Peyer's patch (tissue), 4 donors: ENCODE measurements at regions not wholly inside any gene's neighbourhood (a gene's known extent, or its start where the extent isn't known, plus 50 kb on each side); places are given as distances from the start of the nearest gene placed in this dataset.
A peak's percentile ranks its signal among the peaks of the same experiment; 100 is the strongest.

Experiments used
- DNase-seq, 3 donors: peaks; one replicate each; pipeline ENCODE4 v3.0.0-alpha.2; 2017 to 2019
- H3K27ac ChIP-seq, 4 donors: fragments of 200-600 bp; sonication (generic); one replicate each; pipeline ENCODE4 v1.5.1; 2016 to 2019
- H3K27me3 ChIP-seq, 2 donors: fragments of 200-600 bp; sonication (generic); one replicate each; pipeline ENCODE4 v1.5.1; 2019
- H3K36me3 ChIP-seq, 3 donors: fragments of 200-600 bp; sonication (generic); one replicate each; pipeline ENCODE4 v1.5.1; 2016 to 2019
- H3K4me1 ChIP-seq, 4 donors: fragments of 200-600 bp; sonication (generic); one replicate each; pipeline ENCODE4 v1.5.1; 2016 to 2019
- H3K4me3 ChIP-seq, 4 donors: fragments of 200-600 bp; sonication (generic); 1 replicate in 3 of 4; 2 replicates in 1 of 4; pipeline ENCODE4 v1.5.1; 2016 to 2019; ENCODE audit warnings: mild to moderate bottlenecking in 1 of 4
- H3K9me3 ChIP-seq, 4 donors: fragments of 200-600 bp; sonication (generic); one replicate each; pipeline ENCODE4 v1.5.1; 2016 to 2019; ENCODE audit warnings: mild to moderate bottlenecking in 1 of 4
- POLR2A ChIP-seq, 2 donors: fragments of 450-650 bp; IDR thresholded peaks; one replicate each; pipeline ENCODE4 v1.5.1; 2017; ENCODE audit warnings: antibody characterized with exemption in 2 of 2, mild to moderate bottlenecking in 2 of 2, moderate library complexity in 2 of 2
- TF ChIP-seq, protein P1 (sequence below), 6 experiments: fragments of 450-650 bp in 4 of 6; fragments of 200-600 bp in 2 of 6; sonication (generic) in 1 of 6; IDR thresholded peaks; one replicate each; pipeline ENCODE4 v1.5.1; 2017 to 2019; ENCODE audit warnings: antibody characterized with exemption in 6 of 6, mild to moderate bottlenecking in 3 of 6, moderate library complexity in 1 of 6

- Histone ChIP-seq H3K36me3 (no peaks in the 10 kb centered on the region), H3K4me1 (no peaks in the 10 kb centered on the region), H3K9me3 (no peaks in the 10 kb centered on the region), H3K4me3 (no peak overlapping the region), H3K27ac (no peak overlapping the region), H3K27me3 (no peaks in the 10 kb centered on the region)
- DNase-seq, result no peak
- TF ChIP-seq, protein P1, sequence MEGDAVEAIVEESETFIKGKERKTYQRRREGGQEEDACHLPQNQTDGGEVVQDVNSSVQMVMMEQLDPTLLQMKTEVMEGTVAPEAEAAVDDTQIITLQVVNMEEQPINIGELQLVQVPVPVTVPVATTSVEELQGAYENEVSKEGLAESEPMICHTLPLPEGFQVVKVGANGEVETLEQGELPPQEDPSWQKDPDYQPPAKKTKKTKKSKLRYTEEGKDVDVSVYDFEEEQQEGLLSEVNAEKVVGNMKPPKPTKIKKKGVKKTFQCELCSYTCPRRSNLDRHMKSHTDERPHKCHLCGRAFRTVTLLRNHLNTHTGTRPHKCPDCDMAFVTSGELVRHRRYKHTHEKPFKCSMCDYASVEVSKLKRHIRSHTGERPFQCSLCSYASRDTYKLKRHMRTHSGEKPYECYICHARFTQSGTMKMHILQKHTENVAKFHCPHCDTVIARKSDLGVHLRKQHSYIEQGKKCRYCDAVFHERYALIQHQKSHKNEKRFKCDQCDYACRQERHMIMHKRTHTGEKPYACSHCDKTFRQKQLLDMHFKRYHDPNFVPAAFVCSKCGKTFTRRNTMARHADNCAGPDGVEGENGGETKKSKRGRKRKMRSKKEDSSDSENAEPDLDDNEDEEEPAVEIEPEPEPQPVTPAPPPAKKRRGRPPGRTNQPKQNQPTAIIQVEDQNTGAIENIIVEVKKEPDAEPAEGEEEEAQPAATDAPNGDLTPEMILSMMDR (IDR thresholded peaks at IDR 0.05), result no peak
- no peak for TF ChIP-seq POLR2A (IDR thresholded peaks at IDR 0.05)
These were observed 74.0 kb upstream of the CDKN3 start for GRCh38 chr14:54322701-54323337.

- no peaks in the 10 kb centered on the region for H3K36me3 ChIP-seq
- H3K4me3 ChIP-seq, result no peak overlapping the region
- no peak for DNase-seq
- no peak overlapping the region for H3K27ac ChIP-seq
- no peak for TF ChIP-seq POLR2A (IDR thresholded peaks at IDR 0.05)
- TF ChIP-seq, protein P1 (IDR thresholded peaks at IDR 0.05), result no peak
- no peaks in the 10 kb centered on the region for H3K9me3 ChIP-seq
- H3K27me3 ChIP-seq, result no peaks in the 10 kb centered on the region
- H3K4me1 ChIP-seq, result no peaks in the 10 kb centered on the region
These were observed 71.0 kb upstream of the CDKN3 start for GRCh38 chr14:54325766-54326165.

DNA sequence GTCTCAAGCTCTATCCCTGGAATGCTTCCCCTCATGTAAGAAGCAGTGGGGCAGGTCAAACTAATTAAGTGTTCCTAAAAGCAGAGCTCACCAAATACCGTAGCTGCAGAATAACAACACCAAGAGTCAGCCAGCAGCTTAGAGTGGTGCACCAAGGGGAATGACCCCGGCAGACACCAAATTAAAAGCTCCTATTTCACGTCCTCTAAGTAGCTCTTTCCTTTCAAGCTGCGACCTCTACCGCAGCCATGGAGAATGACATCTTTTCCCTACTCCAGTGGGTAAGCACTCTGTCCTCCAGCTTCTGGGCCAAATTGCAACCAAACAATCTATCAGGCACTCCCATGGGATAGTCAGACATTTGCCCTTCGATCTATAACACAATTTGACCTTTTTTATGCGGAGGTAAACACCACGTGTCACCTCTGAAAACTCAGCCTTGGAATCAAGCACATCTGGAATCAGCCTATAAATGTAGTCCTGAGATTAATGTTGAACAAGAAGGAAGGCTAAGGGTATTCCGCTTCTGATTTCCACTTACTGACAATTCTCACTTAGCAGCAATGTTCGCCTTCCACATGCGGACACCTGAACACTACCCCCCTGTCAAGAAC lies 67.6 kb upstream of the CDKN3 start:
- Histone ChIP-seq H3K4me1 (peaks cover 0 to 7% (median 0%) of the 10 kb centered on the region in 4 donors), H3K27ac (no peak overlapping the region), H3K27me3 (no peaks in the 10 kb centered on the region), H3K4me3 (no peak overlapping the region), H3K9me3 (no peaks in the 10 kb centered on the region), H3K36me3 (no peaks in the 10 kb centered on the region)
- peak in 1 of 3 donors; percentile 60 for DNase-seq
- TF ChIP-seq, protein P1 (IDR thresholded peaks at IDR 0.05), result peak in 4 of 6 experiments; percentile 49 to 78 (median 68)
- TF ChIP-seq POLR2A (IDR thresholded peaks at IDR 0.05), result no peak

GRCh38 chr14:54330876-54331275 lies 65.9 kb upstream of the CDKN3 start:
- no peak overlapping the region for H3K4me3 ChIP-seq
- no peaks in the 10 kb centered on the region for H3K27me3 ChIP-seq

DNA sequence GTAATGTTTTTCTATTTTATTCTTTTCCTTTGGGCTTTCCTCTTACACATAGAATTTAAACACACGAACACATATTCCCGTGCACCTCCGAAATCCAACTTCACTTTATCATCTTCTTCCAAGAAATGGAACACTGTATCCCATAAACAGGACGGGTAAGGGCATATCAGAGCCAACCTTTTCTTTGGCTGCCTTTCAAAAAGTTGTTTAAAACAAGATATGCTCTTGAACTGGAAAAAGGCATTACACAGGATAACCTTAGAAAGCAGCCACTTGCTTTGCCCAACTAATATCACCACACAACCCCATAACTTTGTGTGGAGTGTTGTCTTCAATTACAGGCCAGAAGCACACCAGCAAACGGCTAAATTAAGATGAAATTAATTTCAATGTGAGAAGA lies 65.3 kb upstream of the CDKN3 start:
- H3K27ac ChIP-seq, result no peak overlapping the region
- H3K27me3 ChIP-seq, result no peaks in the 10 kb centered on the region
- no peak overlapping the region for H3K4me3 ChIP-seq
- no peak for DNase-seq
- H3K9me3 ChIP-seq, result no peaks in the 10 kb centered on the region
- peaks cover 0 to 12% (median 0%) of the 10 kb centered on the region in 4 donors for H3K4me1 ChIP-seq
- no peaks in the 10 kb centered on the region for H3K36me3 ChIP-seq
- no peak for TF ChIP-seq POLR2A (IDR thresholded peaks at IDR 0.05)
- TF ChIP-seq, protein P1 (IDR thresholded peaks at IDR 0.05), result no peak

More at GRCh38 chr14:54330876-54331275, 65.9 kb upstream of the CDKN3 start:
- no peak for DNase-seq
- Histone ChIP-seq H3K27ac (no peak overlapping the region), H3K36me3 (no peaks in the 10 kb centered on the region), H3K9me3 (no peaks in the 10 kb centered on the region), H3K4me1 (peaks cover 0 to 12% (median 0%) of the 10 kb centered on the region in 4 donors)
- TF ChIP-seq, protein P1 (IDR thresholded peaks at IDR 0.05), result no peak
- no peak for TF ChIP-seq POLR2A (IDR thresholded peaks at IDR 0.05)
